ENCODE measurements at regions not wholly inside any gene's neighbourhood (a gene's known extent, or its start where the extent isn't known, plus 50 kb on each side); places are given as distances from the start of the nearest gene placed in this dataset.
A peak's percentile ranks its signal among the peaks of the same experiment; 100 is the strongest.

DNA sequence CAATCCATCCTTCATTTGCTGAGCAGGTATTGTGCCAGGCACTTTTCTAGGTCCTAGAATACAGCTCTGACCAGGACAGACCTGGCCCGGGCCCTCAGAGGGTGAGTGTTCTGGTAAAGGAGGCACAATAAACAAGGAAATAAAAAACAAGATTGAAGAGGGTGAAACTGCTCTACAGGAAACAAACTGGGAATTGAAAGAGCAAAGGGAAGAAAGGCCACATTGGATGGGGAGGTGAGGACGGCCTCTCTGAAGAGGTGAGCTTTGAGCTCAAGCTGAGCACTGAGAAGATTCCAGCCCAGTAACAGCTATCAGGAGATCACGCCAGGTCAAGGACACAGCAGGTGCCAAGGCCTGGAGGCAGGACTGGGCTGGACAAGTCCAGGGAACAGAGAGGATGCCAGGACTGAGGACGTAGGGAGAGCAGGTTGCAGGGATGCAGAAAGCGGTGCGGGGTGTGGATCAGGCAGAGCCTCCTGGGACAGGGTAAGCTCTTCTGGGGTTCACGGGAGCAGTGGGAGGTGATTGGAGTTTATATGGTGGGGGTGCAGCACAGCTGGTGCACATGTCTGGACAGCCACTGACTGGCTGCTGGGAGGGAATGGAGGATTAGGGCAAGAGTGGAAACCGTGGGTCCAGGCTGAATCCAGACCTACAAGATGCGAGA is 433.3 kb downstream of the PREX1 start (continued):
- TF ChIP-seq ZNF121 (CRISPR knock-in tag; IDR thresholded peaks at IDR 0.05) (no peak), TOE1 (CRISPR knock-in tag; IDR thresholded peaks at IDR 0.05) (no peak), STAG1 (CRISPR knock-in tag; IDR thresholded peaks at IDR 0.05) (peak; percentile 39), ATF3 (CRISPR knock-in tag; IDR thresholded peaks at IDR 0.05) (no peak), ZNF614 (CRISPR knock-in tag; IDR thresholded peaks at IDR 0.05; ENCODE audit: borderline replicate concordance) (peak; percentile 71; the same call in 1 of the 2 replicates), MAFK (conservative IDR thresholded peaks at IDR 0.05 in 1 of 2, IDR thresholded peaks at IDR 0.05 in 1 of 2; ENCODE audit: low read length in 2 of 2) (no peak), ZNF281 (CRISPR knock-in tag; IDR thresholded peaks at IDR 0.05; ENCODE audit: borderline replicate concordance) (peak; percentile 66; the same call in 1 of the 2 replicates), ZBTB20 (CRISPR knock-in tag; IDR thresholded peaks at IDR 0.05; ENCODE audit: borderline replicate concordance, low read depth) (no peak), PCBP1 (IDR thresholded peaks at IDR 0.05; ENCODE audit: borderline replicate concordance, low read depth, low read length) (no peak), REST (IDR thresholded peaks at IDR 0.05; ENCODE audit: borderline replicate concordance in 1 of 2, low read depth in 1 of 2, low read length in 2 of 2) (no peak), FIP1L1 (IDR thresholded peaks at IDR 0.05; ENCODE audit: borderline replicate concordance, insufficient read depth, low read depth, low read length) (no peak), NFE2 (CRISPR knock-in tag; IDR thresholded peaks at IDR 0.05) (no peak), DR1 (CRISPR knock-in tag; IDR thresholded peaks at IDR 0.05) (no peak)
- TF ChIP-seq, protein P1, sequence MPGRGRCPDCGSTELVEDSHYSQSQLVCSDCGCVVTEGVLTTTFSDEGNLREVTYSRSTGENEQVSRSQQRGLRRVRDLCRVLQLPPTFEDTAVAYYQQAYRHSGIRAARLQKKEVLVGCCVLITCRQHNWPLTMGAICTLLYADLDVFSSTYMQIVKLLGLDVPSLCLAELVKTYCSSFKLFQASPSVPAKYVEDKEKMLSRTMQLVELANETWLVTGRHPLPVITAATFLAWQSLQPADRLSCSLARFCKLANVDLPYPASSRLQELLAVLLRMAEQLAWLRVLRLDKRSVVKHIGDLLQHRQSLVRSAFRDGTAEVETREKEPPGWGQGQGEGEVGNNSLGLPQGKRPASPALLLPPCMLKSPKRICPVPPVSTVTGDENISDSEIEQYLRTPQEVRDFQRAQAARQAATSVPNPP (CRISPR knock-in tag; IDR thresholded peaks at IDR 0.05): no peak
- TF ChIP-seq, protein P2, sequence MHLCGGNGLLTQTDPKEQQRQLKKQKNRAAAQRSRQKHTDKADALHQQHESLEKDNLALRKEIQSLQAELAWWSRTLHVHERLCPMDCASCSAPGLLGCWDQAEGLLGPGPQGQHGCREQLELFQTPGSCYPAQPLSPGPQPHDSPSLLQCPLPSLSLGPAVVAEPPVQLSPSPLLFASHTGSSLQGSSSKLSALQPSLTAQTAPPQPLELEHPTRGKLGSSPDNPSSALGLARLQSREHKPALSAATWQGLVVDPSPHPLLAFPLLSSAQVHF (CRISPR knock-in tag; IDR thresholded peaks at IDR 0.05): no peak
- TF ChIP-seq, protein P3, sequence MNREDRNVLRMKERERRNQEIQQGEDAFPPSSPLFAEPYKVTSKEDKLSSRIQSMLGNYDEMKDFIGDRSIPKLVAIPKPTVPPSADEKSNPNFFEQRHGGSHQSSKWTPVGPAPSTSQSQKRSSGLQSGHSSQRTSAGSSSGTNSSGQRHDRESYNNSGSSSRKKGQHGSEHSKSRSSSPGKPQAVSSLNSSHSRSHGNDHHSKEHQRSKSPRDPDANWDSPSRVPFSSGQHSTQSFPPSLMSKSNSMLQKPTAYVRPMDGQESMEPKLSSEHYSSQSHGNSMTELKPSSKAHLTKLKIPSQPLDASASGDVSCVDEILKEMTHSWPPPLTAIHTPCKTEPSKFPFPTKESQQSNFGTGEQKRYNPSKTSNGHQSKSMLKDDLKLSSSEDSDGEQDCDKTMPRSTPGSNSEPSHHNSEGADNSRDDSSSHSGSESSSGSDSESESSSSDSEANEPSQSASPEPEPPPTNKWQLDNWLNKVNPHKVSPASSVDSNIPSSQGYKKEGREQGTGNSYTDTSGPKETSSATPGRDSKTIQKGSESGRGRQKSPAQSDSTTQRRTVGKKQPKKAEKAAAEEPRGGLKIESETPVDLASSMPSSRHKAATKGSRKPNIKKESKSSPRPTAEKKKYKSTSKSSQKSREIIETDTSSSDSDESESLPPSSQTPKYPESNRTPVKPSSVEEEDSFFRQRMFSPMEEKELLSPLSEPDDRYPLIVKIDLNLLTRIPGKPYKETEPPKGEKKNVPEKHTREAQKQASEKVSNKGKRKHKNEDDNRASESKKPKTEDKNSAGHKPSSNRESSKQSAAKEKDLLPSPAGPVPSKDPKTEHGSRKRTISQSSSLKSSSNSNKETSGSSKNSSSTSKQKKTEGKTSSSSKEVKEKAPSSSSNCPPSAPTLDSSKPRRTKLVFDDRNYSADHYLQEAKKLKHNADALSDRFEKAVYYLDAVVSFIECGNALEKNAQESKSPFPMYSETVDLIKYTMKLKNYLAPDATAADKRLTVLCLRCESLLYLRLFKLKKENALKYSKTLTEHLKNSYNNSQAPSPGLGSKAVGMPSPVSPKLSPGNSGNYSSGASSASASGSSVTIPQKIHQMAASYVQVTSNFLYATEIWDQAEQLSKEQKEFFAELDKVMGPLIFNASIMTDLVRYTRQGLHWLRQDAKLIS (CRISPR knock-in tag; IDR thresholded peaks at IDR 0.05): no peak
